Endodermal cell (in vitro differentiated cells): ENCODE measurements at regions not wholly inside any gene's neighbourhood (a gene's known extent, or its start where the extent isn't known, plus 50 kb on each side); places are given as distances from the start of the nearest gene placed in this dataset.
"Not testable (repeated sequence)": the region's sequence is repeated elsewhere in the genome, so short reads cannot be mapped to it uniquely, and the experiment has no call there.

Experiments
- DNase-seq: peaks from one replicate; pipeline ENCODE4 v3.0.0-alpha.2; 2017
- H3K27ac ChIP-seq: 2 replicates; pipeline ENCODE4 v1.5.1; 2013; ENCODE audit warnings: mild to moderate bottlenecking, low read depth, low read length, moderate library complexity
- H3K27me3 ChIP-seq: 2 replicates; pipeline ENCODE4 v1.6.1; 2013; ENCODE audit warnings: mild to moderate bottlenecking, low read length, moderate library complexity; ENCODE audit not compliant: insufficient read depth, control insufficient read depth, poor library complexity, severe bottlenecking
- H3K36me3 ChIP-seq: 2 replicates; pipeline ENCODE4 v1.7.0; 2013; ENCODE audit warnings: mild to moderate bottlenecking, low read length, moderate library complexity; ENCODE audit not compliant: control insufficient read depth, insufficient read depth
- H3K4me1 ChIP-seq: one replicate; pipeline ENCODE4 v1.7.0; 2013; ENCODE audit warnings: low read length; ENCODE audit not compliant: control insufficient read depth, insufficient read depth
- H3K4me3 ChIP-seq: 2 replicates; pipeline ENCODE4 v1.5.1; 2013; ENCODE audit warnings: mild to moderate bottlenecking, low read length, moderate library complexity
- H3K9ac ChIP-seq: 2 replicates; pipeline ENCODE4 v1.6.1; 2013; ENCODE audit warnings: mild to moderate bottlenecking, low read length, moderate library complexity; ENCODE audit not compliant: poor library complexity, severe bottlenecking; ENCODE audit errors: extremely low read depth
- H3K9me3 ChIP-seq: 2 replicates; pipeline ENCODE4 v1.6.1; 2013; ENCODE audit warnings: mild to moderate bottlenecking, low read length, moderate library complexity; ENCODE audit not compliant: control insufficient read depth
- H3K27ac Mint-ChIP-seq: 2 replicates; pipeline ENCODE4 v1.8.0; 2020; ENCODE audit warnings: mixed read lengths
- H3K27me3 Mint-ChIP-seq: 2 replicates; pipeline ENCODE4 v1.8.0; 2021; ENCODE audit warnings: mild to moderate bottlenecking, mixed read lengths; ENCODE audit not compliant: insufficient read depth
- H3K36me3 Mint-ChIP-seq: 2 replicates; pipeline ENCODE4 v1.8.0; 2020; ENCODE audit warnings: low read depth, mixed read lengths
- H3K4me1 Mint-ChIP-seq: 2 replicates; pipeline ENCODE4 v1.8.0; 2020; ENCODE audit warnings: mixed read lengths
- H3K4me3 Mint-ChIP-seq: 2 replicates; pipeline ENCODE4 v1.8.0; 2020; ENCODE audit warnings: mild to moderate bottlenecking, moderate library complexity, mixed read lengths
- H3K9me3 Mint-ChIP-seq: 2 replicates; pipeline ENCODE4 v1.8.0; 2020; ENCODE audit warnings: mild to moderate bottlenecking, mixed read lengths
- CTCF ChIP-seq: fragments of 200-600 bp; sonication (generic); conservative IDR thresholded peaks from 2 replicates; pipeline ENCODE4 v1.5.0; 2021; ENCODE audit warnings: antibody characterized with exemption, mild to moderate bottlenecking
- WGBS, 2 experiments: methylation state at CpG; one replicate each; pipeline versions ENCODE4 v1.1.5 to v1.1.7; 2013; ENCODE audit warnings: missing lambda C conversion rate in 2 of 2, mixed read lengths in 1 of 2; ENCODE audit not compliant: insufficient coverage in 1 of 2, insufficient read length in 1 of 2; 5-methylcytosine and 5-hydroxymethylcytosine counted together

GRCh38 chr17:21495281-21495680, 119.1 kb downstream of the KCNJ12 start:
- no peak overlapping the region for H3K4me3 ChIP-seq
- peak; percentile 46 for DNase-seq
- TF ChIP-seq CTCF: no peak
- H3K27ac ChIP-seq: no peak overlapping the region
- no peak overlapping the region for H3K27ac Mint-ChIP-seq
- H3K4me1 Mint-ChIP-seq: peaks cover 3% of the 10 kb centered on the region
- H3K9me3 Mint-ChIP-seq: no peaks in the 10 kb centered on the region
- no peaks in the 10 kb centered on the region for H3K27me3 ChIP-seq
- no peaks in the 10 kb centered on the region for H3K9me3 ChIP-seq
- H3K4me1 ChIP-seq: no peaks in the 10 kb centered on the region
- WGBS, 2 experiments: 84 to 94% methylated on average over 5 to 8 of the region's 8 CpGs
- H3K36me3 Mint-ChIP-seq: no peaks in the 10 kb centered on the region
- no peak overlapping the region for H3K4me3 Mint-ChIP-seq
- H3K9ac ChIP-seq: no peak overlapping the region
- no peaks in the 10 kb centered on the region for H3K36me3 ChIP-seq
- peaks cover 4% of the 10 kb centered on the region for H3K27me3 Mint-ChIP-seq

GRCh38 chr17:21500064-21500463, 123.9 kb downstream of the KCNJ12 start:
- Mint-ChIP-seq H3K9me3 (no peaks in the 10 kb centered on the region), H3K27ac (no peak overlapping the region), H3K36me3 (no peaks in the 10 kb centered on the region), H3K4me1 (peaks cover 11% of the 10 kb centered on the region), H3K4me3 (no peak overlapping the region), H3K27me3 (peaks cover 4% of the 10 kb centered on the region)
- H3K9me3 ChIP-seq: no peaks in the 10 kb centered on the region
- peak; percentile 75 for DNase-seq
- H3K4me1 ChIP-seq: no peaks in the 10 kb centered on the region
- H3K9ac ChIP-seq: no peak overlapping the region
- H3K36me3 ChIP-seq: no peaks in the 10 kb centered on the region
- no peak overlapping the region for H3K4me3 ChIP-seq
- no peak for TF ChIP-seq CTCF
- no peaks in the 10 kb centered on the region for H3K27me3 ChIP-seq
- 51 to 71% methylated on average over 3 to 5 of the region's 5 CpGs for WGBS, 2 experiments
- no peak overlapping the region for H3K27ac ChIP-seq

GRCh38 chr17:21501927-21502700, 126.0 kb downstream of the KCNJ12 start:
- not testable (repeated sequence) for H3K27me3 ChIP-seq

More at GRCh38 chr17:21501927-21502700, 126.0 kb downstream of the KCNJ12 start:
- peak; percentile 34 for DNase-seq
- not testable (repeated sequence) for H3K4me3 Mint-ChIP-seq, H3K4me3 ChIP-seq, H3K27ac Mint-ChIP-seq, H3K9me3 Mint-ChIP-seq, H3K4me1 ChIP-seq, H3K9ac ChIP-seq, H3K36me3 Mint-ChIP-seq, H3K27me3 Mint-ChIP-seq, H3K9me3 ChIP-seq, H3K36me3 ChIP-seq, H3K27ac ChIP-seq
- 91 to 96% methylated on average over 8 to 15 of the region's 15 CpGs for WGBS, 2 experiments
- H3K4me1 Mint-ChIP-seq: peaks cover 11% of the 10 kb centered on the region
